Neural progenitor cell (in vitro differentiated cells): ENCODE measurements at regions not wholly inside any gene's neighbourhood (a gene's known extent, or its start where the extent isn't known, plus 50 kb on each side); places are given as distances from the start of the nearest gene placed in this dataset.

Experiments used
- DNase-seq: peaks from one replicate; pipeline ENCODE4 v3.0.0-alpha.2; 2016; ENCODE audit warnings: low spot score
- H2AFZ ChIP-seq: fragments of 200-600 bp; sonication (generic); replicated peaks from 2 replicates; pipeline ENCODE4 v1.6.1; 2016; ENCODE audit warnings: antibody characterized with exemption
- H3F3A ChIP-seq: fragments of 200-600 bp; sonication (generic); 2 replicates; pipeline ENCODE4 v1.6.1; 2016; ENCODE audit warnings: antibody characterized with exemption, low read depth
- H3K27ac ChIP-seq: fragments of 200-600 bp; sonication (generic); 2 replicates; pipeline ENCODE4 v1.5.1; 2016; ENCODE audit warnings: mild to moderate bottlenecking
- H3K27me3 ChIP-seq: fragments of 200-600 bp; sonication (generic); 2 replicates; pipeline ENCODE4 v1.6.1; 2016; ENCODE audit warnings: mild to moderate bottlenecking, moderate library complexity
- H3K36me3 ChIP-seq: fragments of 200-600 bp; sonication (generic); 2 replicates; pipeline ENCODE4 v1.5.1; 2016
- H3K4me1 ChIP-seq: fragments of 200-600 bp; sonication (generic); 2 replicates; pipeline ENCODE4 v1.6.1; 2016; ENCODE audit warnings: mixed run types
- H3K4me2 ChIP-seq: fragments of 200-600 bp; sonication (generic); 2 replicates; pipeline ENCODE4 v1.6.1; 2016
- H3K4me3 ChIP-seq: fragments of 200-600 bp; sonication (generic); 2 replicates; pipeline ENCODE4 v1.5.1; 2016
- H3K79me2 ChIP-seq: fragments of 200-600 bp; sonication (generic); 2 replicates; pipeline ENCODE4 v1.6.1; 2016; ENCODE audit warnings: low read depth
- H3K9ac ChIP-seq: fragments of 200-600 bp; sonication (generic); 2 replicates; pipeline ENCODE4 v1.6.1; 2016
- H3K9me3 ChIP-seq: fragments of 200-600 bp; sonication (generic); 2 replicates; pipeline ENCODE4 v1.5.1; 2016; ENCODE audit warnings: low read depth
- H4K20me1 ChIP-seq: fragments of 200-600 bp; sonication (generic); 2 replicates; pipeline ENCODE4 v1.6.1; 2016; ENCODE audit warnings: low read depth
- H3K27ac Mint-ChIP-seq: 3 replicates; pipeline ENCODE4 v1.8.0; 2021; ENCODE audit warnings: mixed read lengths
- H3K27me3 Mint-ChIP-seq: 2 replicates; pipeline ENCODE4 v1.8.0; 2022; ENCODE audit warnings: low read depth, mild to moderate bottlenecking, inconsistent platforms, moderate library complexity, mixed read lengths; ENCODE audit not compliant: insufficient read depth
- H3K36me3 Mint-ChIP-seq: 3 replicates; pipeline ENCODE4 v1.8.0; 2021; ENCODE audit warnings: mixed read lengths
- H3K4me1 Mint-ChIP-seq: 3 replicates; pipeline ENCODE4 v1.8.0; 2021; ENCODE audit warnings: mixed read lengths
- H3K4me3 Mint-ChIP-seq: 3 replicates; pipeline ENCODE4 v1.8.0; 2021; ENCODE audit warnings: mild to moderate bottlenecking, moderate library complexity, mixed read lengths
- H3K9me3 Mint-ChIP-seq: 3 replicates; pipeline ENCODE4 v1.8.0; 2020; ENCODE audit warnings: mixed read lengths
- EZH2 ChIP-seq: fragments of 200-600 bp; sonication (generic); IDR thresholded peaks from 2 replicates; pipeline ENCODE4 v1.6.1; 2017; ENCODE audit warnings: antibody characterized with exemption, mild to moderate bottlenecking, moderate library complexity
- EZH2phosphoT487 ChIP-seq: fragments of 200-600 bp; sonication (generic); IDR thresholded peaks from 2 replicates; pipeline ENCODE4 v1.6.1; 2017; ENCODE audit warnings: antibody characterized with exemption
- TF ChIP-seq, protein P1 (sequence below): fragments of 200-600 bp; sonication (generic); IDR thresholded peaks from 2 replicates; pipeline ENCODE4 v1.5.1; 2017; ENCODE audit warnings: antibody characterized with exemption, mild to moderate bottlenecking

DNA sequence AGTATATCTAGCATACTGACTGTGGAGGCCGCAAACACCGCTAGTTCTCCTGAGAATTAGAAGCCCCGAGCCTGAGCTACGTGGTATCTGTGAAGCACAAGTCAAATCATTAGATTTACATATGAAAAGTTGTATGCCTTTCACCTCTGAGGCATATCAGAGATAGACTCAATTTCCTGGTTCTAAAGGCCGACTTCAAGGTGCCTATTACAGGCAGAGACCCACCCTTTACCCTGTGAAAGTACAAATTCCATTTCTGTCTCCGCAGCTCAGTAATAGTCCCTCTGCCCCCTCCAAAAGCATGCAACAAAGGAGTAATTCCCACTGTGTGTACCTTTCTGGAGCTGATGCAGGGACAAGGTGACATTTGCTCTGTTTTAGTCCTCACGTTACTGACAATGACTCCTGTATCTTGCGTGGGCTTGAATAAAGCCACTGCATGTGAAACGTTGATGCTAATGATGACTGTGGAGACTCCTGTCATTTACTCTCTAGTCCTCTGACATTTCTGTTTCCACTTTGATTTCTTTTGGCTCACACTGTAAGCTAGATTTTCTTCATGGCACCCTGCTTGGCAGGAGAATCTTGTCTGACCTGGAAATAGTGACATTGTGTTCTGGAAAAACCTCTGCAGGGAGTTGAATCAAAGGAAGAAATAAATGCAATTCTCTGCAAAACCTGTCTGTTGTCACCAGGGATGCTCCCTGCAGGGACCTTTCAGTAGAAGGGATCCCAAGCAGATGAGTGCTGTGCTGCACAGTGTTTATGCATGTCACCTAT lies 273.2 kb upstream of the EMCN start:
- Histone ChIP-seq H3K9me3 (no peaks in the 10 kb centered on the region), H3K79me2 (no peaks in the 10 kb centered on the region), H4K20me1 (no peaks in the 10 kb centered on the region), H3K4me2 (no peak overlapping the region), H3K27ac (no peak overlapping the region), H3K4me1 (peaks cover 7% of the 10 kb centered on the region), H3K36me3 (no peaks in the 10 kb centered on the region), H3K9ac (no peak overlapping the region), H3K4me3 (no peak overlapping the region), H3F3A (no peaks in the 10 kb centered on the region), H2AFZ (peak overlapping the region; percentile 78), H3K27me3 (no peaks in the 10 kb centered on the region)
- DNase-seq = no peak
- Mint-ChIP-seq H3K4me1 (peaks cover 10% of the 10 kb centered on the region), H3K9me3 (no peaks in the 10 kb centered on the region), H3K4me3 (no peak overlapping the region), H3K27ac (no peak overlapping the region), H3K27me3 (no peaks in the 10 kb centered on the region), H3K36me3 (no peaks in the 10 kb centered on the region)
- TF ChIP-seq, protein P1, sequence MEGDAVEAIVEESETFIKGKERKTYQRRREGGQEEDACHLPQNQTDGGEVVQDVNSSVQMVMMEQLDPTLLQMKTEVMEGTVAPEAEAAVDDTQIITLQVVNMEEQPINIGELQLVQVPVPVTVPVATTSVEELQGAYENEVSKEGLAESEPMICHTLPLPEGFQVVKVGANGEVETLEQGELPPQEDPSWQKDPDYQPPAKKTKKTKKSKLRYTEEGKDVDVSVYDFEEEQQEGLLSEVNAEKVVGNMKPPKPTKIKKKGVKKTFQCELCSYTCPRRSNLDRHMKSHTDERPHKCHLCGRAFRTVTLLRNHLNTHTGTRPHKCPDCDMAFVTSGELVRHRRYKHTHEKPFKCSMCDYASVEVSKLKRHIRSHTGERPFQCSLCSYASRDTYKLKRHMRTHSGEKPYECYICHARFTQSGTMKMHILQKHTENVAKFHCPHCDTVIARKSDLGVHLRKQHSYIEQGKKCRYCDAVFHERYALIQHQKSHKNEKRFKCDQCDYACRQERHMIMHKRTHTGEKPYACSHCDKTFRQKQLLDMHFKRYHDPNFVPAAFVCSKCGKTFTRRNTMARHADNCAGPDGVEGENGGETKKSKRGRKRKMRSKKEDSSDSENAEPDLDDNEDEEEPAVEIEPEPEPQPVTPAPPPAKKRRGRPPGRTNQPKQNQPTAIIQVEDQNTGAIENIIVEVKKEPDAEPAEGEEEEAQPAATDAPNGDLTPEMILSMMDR = no peak
- no peak for TF ChIP-seq EZH2phosphoT487
- TF ChIP-seq EZH2 = no peak

DNA sequence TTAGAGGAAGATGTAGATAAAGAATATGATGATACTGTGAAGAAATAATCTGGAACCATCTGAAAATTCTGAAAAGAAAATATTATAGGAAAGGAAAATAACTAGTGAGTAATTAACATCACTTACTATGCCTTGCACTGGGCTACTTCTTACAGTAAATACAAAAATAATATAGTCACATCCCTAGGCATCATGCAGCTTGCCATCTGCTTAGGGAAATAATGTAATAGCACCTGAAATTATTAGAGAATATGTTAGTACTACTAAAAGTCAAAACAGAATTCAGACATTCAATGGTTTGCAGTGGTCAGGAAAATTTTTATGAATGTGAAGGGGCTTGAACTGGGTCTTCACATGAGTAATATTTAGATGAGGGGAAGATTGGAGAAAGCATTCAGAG lies 272.2 kb upstream of the EMCN start:
- Mint-ChIP-seq H3K4me1 (peaks cover 10% of the 10 kb centered on the region), H3K36me3 (no peaks in the 10 kb centered on the region), H3K9me3 (no peaks in the 10 kb centered on the region), H3K27me3 (no peaks in the 10 kb centered on the region), H3K4me3 (no peak overlapping the region), H3K27ac (peak overlapping the region; percentile 40)
- Histone ChIP-seq H3K27ac (no peak overlapping the region), H3K4me2 (no peak overlapping the region), H3F3A (no peaks in the 10 kb centered on the region), H3K9ac (no peak overlapping the region), H2AFZ (no peak overlapping the region), H3K27me3 (no peaks in the 10 kb centered on the region), H3K36me3 (no peaks in the 10 kb centered on the region), H3K4me1 (peaks cover 7% of the 10 kb centered on the region), H3K4me3 (no peak overlapping the region), H3K79me2 (no peaks in the 10 kb centered on the region), H3K9me3 (no peaks in the 10 kb centered on the region), H4K20me1 (no peaks in the 10 kb centered on the region)
- no peak for DNase-seq
- TF ChIP-seq, protein P1 = no peak
- TF ChIP-seq EZH2 (no peak), EZH2phosphoT487 (no peak)

DNA sequence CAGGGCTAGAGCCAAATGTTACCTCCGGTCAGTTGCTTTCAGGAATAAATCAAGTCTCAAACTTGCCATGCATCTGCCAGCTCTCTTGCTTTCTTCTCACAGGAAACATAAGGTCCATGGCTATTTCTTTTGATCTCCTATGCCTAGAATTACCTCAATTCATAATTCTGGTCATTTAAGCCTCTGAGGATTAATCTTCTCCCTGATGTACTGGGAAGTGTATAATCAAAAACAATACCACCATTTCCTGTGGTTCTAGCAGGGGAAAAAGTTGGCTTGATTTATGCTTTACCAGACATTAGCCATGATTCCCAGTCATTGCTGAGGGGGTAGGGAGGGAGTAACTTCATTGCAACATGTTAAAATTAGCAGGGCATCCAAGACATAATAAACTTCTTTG lies 268.7 kb upstream of the EMCN start:
- H2AFZ ChIP-seq = no peak overlapping the region
- H3K36me3 Mint-ChIP-seq = no peaks in the 10 kb centered on the region
- no peaks in the 10 kb centered on the region for H4K20me1 ChIP-seq

More for the DNA sequence above, 268.7 kb upstream of the EMCN start:
- Histone ChIP-seq H3K4me2 (no peak overlapping the region), H3F3A (no peaks in the 10 kb centered on the region), H3K79me2 (no peaks in the 10 kb centered on the region), H3K4me1 (peaks cover 7% of the 10 kb centered on the region), H3K9me3 (no peaks in the 10 kb centered on the region), H3K9ac (no peak overlapping the region), H3K4me3 (no peak overlapping the region), H3K36me3 (no peaks in the 10 kb centered on the region), H3K27me3 (no peaks in the 10 kb centered on the region), H3K27ac (no peak overlapping the region)
- Mint-ChIP-seq H3K4me3 (no peak overlapping the region), H3K27me3 (no peaks in the 10 kb centered on the region), H3K4me1 (peaks cover 10% of the 10 kb centered on the region), H3K27ac (no peak overlapping the region), H3K9me3 (no peaks in the 10 kb centered on the region)
- DNase-seq = no peak
- no peak for TF ChIP-seq EZH2phosphoT487
- TF ChIP-seq, protein P1 = no peak
- TF ChIP-seq EZH2 = no peak
